ENCODE measurements at regions not wholly inside any gene's neighbourhood (a gene's known extent, or its start where the extent isn't known, plus 50 kb on each side); places are given as distances from the start of the nearest gene placed in this dataset.

DNA sequence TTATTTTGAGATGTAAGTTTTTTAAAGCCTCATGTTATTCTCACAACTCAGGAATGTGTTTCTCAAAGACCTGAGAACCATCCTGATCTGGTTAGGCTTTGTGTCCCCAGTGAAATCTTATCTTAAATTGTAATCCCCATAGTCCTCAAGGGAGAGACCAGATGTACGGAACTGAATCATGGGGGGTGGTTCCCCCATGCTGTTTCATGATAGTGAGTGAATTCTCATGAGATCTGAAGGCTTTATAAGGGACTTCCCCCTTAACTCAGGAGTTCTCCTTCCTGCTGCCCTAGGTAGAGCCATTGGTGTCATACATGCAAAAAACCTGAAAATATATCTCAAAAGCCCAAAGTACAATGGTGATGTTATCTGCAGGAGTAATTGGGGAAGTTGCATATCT, 836.7 kb downstream of the CBLN2 start:
- ATAC-seq (no peak), DNase-seq (ENCODE audit: low read depth, low spot score) (no peak)
- in situ Hi-C loops (cut with HindIII; ENCODE audit: low pct_unique_long_range_greater_than_20kb, low sequenced_read_pairs) (no loop called here), intact Hi-C loops (cut with micrococcal nuclease; ENCODE audit: unreplicated experiment) (no loop called here)
- no peak for TF ChIP-seq POLR2AphosphoS5 (IDR thresholded peaks at IDR 0.05; ENCODE audit: low read depth, low read length)
- no peak for TF ChIP-seq SIN3A (IDR thresholded peaks at IDR 0.05; ENCODE audit: borderline replicate concordance, insufficient read depth, low read depth, low read length)
- TF ChIP-seq TCF7L2 (IDR thresholded peaks at IDR 0.05; ENCODE audit: low read depth, low read length), result no peak
- TF ChIP-seq, protein P1, sequence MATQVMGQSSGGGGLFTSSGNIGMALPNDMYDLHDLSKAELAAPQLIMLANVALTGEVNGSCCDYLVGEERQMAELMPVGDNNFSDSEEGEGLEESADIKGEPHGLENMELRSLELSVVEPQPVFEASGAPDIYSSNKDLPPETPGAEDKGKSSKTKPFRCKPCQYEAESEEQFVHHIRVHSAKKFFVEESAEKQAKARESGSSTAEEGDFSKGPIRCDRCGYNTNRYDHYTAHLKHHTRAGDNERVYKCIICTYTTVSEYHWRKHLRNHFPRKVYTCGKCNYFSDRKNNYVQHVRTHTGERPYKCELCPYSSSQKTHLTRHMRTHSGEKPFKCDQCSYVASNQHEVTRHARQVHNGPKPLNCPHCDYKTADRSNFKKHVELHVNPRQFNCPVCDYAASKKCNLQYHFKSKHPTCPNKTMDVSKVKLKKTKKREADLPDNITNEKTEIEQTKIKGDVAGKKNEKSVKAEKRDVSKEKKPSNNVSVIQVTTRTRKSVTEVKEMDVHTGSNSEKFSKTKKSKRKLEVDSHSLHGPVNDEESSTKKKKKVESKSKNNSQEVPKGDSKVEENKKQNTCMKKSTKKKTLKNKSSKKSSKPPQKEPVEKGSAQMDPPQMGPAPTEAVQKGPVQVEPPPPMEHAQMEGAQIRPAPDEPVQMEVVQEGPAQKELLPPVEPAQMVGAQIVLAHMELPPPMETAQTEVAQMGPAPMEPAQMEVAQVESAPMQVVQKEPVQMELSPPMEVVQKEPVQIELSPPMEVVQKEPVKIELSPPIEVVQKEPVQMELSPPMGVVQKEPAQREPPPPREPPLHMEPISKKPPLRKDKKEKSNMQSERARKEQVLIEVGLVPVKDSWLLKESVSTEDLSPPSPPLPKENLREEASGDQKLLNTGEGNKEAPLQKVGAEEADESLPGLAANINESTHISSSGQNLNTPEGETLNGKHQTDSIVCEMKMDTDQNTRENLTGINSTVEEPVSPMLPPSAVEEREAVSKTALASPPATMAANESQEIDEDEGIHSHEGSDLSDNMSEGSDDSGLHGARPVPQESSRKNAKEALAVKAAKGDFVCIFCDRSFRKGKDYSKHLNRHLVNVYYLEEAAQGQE (IDR thresholded peaks at IDR 0.05; ENCODE audit: insufficient read depth in 1 of 2, low read depth in 2 of 2, low read length in 1 of 2), result no peak
- TF ChIP-seq, protein P2, sequence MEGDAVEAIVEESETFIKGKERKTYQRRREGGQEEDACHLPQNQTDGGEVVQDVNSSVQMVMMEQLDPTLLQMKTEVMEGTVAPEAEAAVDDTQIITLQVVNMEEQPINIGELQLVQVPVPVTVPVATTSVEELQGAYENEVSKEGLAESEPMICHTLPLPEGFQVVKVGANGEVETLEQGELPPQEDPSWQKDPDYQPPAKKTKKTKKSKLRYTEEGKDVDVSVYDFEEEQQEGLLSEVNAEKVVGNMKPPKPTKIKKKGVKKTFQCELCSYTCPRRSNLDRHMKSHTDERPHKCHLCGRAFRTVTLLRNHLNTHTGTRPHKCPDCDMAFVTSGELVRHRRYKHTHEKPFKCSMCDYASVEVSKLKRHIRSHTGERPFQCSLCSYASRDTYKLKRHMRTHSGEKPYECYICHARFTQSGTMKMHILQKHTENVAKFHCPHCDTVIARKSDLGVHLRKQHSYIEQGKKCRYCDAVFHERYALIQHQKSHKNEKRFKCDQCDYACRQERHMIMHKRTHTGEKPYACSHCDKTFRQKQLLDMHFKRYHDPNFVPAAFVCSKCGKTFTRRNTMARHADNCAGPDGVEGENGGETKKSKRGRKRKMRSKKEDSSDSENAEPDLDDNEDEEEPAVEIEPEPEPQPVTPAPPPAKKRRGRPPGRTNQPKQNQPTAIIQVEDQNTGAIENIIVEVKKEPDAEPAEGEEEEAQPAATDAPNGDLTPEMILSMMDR (IDR thresholded peaks at IDR 0.05), result no peak
- BruUV-seq (replicated peaks), result no TSS peak
- H3K27ac ChIP-seq (ENCODE audit: low read length), result no peak overlapping the region
- no peaks in the 10 kb centered on the region for H3K36me3 ChIP-seq (ENCODE audit: control insufficient read depth, insufficient read depth, low read length)
- H3K4me1 ChIP-seq (ENCODE audit: control insufficient read depth, insufficient read depth, low read length), result no peaks in the 10 kb centered on the region
- H3K4me3 ChIP-seq (ENCODE audit: low read depth in 2 of 2, low read length in 2 of 2), result no peak overlapping the region
- H3K9me3 ChIP-seq (ENCODE audit: control insufficient read depth, insufficient read depth, low read depth, low read length), result no peaks in the 10 kb centered on the region
- ChIA-PET POLR2A (no interaction called here), CTCF (no interaction called here)
- no peaks in the 10 kb centered on the region for H3K27me3 ChIP-seq (ENCODE audit: control insufficient read depth, insufficient read depth, low read length)

- CTCF ChIA-PET, result no interaction called here
- Histone ChIP-seq H3K27ac (ENCODE audit: low read length) (no peak overlapping the region), H3K9me3 (ENCODE audit: control insufficient read depth, insufficient read depth, low read depth, low read length) (no peaks in the 10 kb centered on the region), H3K4me3 (ENCODE audit: low read depth in 2 of 2, low read length in 2 of 2) (no peak overlapping the region), H3K36me3 (ENCODE audit: control insufficient read depth, insufficient read depth, low read length) (no peaks in the 10 kb centered on the region), H3K27me3 (ENCODE audit: control insufficient read depth, insufficient read depth, low read length) (no peaks in the 10 kb centered on the region), H3K4me1 (ENCODE audit: control insufficient read depth, insufficient read depth, low read length) (no peaks in the 10 kb centered on the region)
- POLR2A ChIA-PET, result no interaction called here
- no peak for TF ChIP-seq POLR2AphosphoS5 (IDR thresholded peaks at IDR 0.05; ENCODE audit: low read depth, low read length)
- TF ChIP-seq, protein P1 (IDR thresholded peaks at IDR 0.05; ENCODE audit: insufficient read depth in 1 of 2, low read depth in 2 of 2, low read length in 1 of 2), result no peak
- no peak for TF ChIP-seq TCF7L2 (IDR thresholded peaks at IDR 0.05; ENCODE audit: low read depth, low read length)
- TF ChIP-seq SIN3A (IDR thresholded peaks at IDR 0.05; ENCODE audit: borderline replicate concordance, insufficient read depth, low read depth, low read length), result no peak
- TF ChIP-seq, protein P2 (IDR thresholded peaks at IDR 0.05), result no peak
- BruUV-seq (replicated peaks), result no TSS peak
- in situ Hi-C loops (cut with HindIII; ENCODE audit: low pct_unique_long_range_greater_than_20kb, low sequenced_read_pairs) (no loop called here), intact Hi-C loops (cut with micrococcal nuclease; ENCODE audit: unreplicated experiment) (no loop called here)
- no peak for DNase-seq (ENCODE audit: low read depth, low spot score)
- no peak for ATAC-seq
These were observed 854.6 kb downstream of the CBLN2 start for GRCh38 chr18:71689416-71690160.
